HUES6 (cell line): ENCODE measurements at regions not wholly inside any gene's neighbourhood (a gene's known extent, or its start where the extent isn't known, plus 50 kb on each side); places are given as distances from the start of the nearest gene placed in this dataset.

ENCODE experiments used
- H3K27ac ChIP-seq: 2 replicates; pipeline ENCODE4 v1.7.0; 2013; ENCODE audit warnings: low read depth, mild to moderate bottlenecking, low read length, inconsistent platforms
- H3K27me3 ChIP-seq: 2 replicates; pipeline ENCODE4 v1.6.1; 2013; ENCODE audit warnings: low read length; ENCODE audit not compliant: control insufficient read depth, insufficient read depth
- H3K36me3 ChIP-seq: 2 replicates; pipeline ENCODE4 v1.6.1; 2013; ENCODE audit warnings: low read length; ENCODE audit not compliant: control insufficient read depth, insufficient read depth
- H3K4me1 ChIP-seq: 2 replicates; pipeline ENCODE4 v1.6.1; 2013; ENCODE audit warnings: low read length; ENCODE audit not compliant: control insufficient read depth, insufficient read depth
- H3K4me3 ChIP-seq: 2 replicates; pipeline ENCODE4 v1.5.1; 2013; ENCODE audit warnings: low read depth, low read length
- H3K9ac ChIP-seq: one replicate; pipeline ENCODE4 v1.6.1; 2013; ENCODE audit warnings: mild to moderate bottlenecking, low read length
- H3K9me3 ChIP-seq: 2 replicates; pipeline ENCODE4 v1.6.1; 2013; ENCODE audit warnings: low read depth, low read length; ENCODE audit not compliant: control insufficient read depth, insufficient read depth

DNA sequence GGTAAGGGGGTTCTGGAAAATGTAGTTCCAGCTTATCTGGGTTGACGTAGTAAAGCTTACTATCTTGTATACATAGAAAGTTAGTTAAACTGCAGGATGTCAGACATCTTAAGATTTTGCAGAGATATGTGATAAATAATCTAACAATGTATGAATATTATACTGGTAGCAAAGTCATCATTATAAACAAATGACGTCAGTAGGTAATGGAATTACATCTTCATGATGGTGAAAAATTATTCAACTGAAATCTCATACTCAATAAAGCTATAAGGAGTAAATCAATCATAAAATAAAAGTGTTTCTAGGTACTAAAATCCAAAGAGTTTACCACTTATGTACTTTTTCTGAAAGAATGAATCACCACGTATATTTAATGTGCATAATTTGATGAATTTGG is 217.3 kb upstream of the CDH10 start:
- Histone ChIP-seq H3K9me3 (no peaks in the 10 kb centered on the region), H3K27ac (no peak overlapping the region), H3K9ac (no peak overlapping the region), H3K4me3 (no peak overlapping the region), H3K4me1 (no peaks in the 10 kb centered on the region), H3K27me3 (no peaks in the 10 kb centered on the region), H3K36me3 (no peaks in the 10 kb centered on the region)

DNA sequence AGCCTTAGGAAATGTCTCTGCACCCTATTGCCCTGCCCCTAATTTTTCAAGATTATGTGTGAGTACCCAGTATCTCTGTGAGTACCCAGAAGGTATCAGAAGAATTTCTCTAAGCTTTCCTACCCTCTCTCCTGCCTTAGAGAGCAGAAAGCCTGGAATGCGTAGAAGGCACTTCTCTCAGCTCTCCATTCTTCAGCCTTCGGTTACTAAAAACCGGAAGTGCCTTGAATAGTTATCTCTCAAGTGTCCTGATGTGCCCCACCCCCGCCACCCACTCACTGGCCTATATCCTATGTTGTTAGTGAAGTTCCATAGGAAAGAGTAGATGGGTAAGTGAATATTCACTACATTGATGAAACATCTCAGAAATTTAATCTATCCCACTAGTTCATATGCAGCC is 210.7 kb upstream of the CDH10 start:
- Histone ChIP-seq H3K27ac (no peak overlapping the region), H3K9me3 (no peaks in the 10 kb centered on the region), H3K36me3 (no peaks in the 10 kb centered on the region), H3K27me3 (no peaks in the 10 kb centered on the region), H3K4me1 (peaks cover 9% of the 10 kb centered on the region), H3K9ac (no peak overlapping the region), H3K4me3 (no peak overlapping the region)

DNA sequence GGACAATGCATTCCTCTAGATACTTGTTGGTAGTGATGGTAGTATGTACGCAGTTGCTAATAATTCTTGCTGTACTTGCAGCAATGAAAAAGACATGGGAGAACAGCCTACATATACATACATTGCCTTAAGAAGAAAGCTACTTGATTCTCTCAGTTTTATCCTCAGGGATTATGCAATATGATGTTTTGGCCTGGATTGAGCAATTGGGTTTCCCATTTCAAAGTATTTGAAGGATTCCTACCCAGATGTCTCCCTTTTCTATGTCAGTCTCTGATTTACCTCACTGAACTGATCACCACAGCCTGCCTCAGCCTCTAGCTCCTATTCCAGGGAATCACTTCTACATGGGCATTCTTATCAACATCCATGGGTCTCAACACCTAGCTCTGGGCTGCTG is 210.1 kb upstream of the CDH10 start:
- peaks cover 9% of the 10 kb centered on the region for H3K4me1 ChIP-seq
- no peak overlapping the region for H3K9ac ChIP-seq
- H3K9me3 ChIP-seq = no peaks in the 10 kb centered on the region
- no peaks in the 10 kb centered on the region for H3K27me3 ChIP-seq
- H3K27ac ChIP-seq = no peak overlapping the region
- no peak overlapping the region for H3K4me3 ChIP-seq
- H3K36me3 ChIP-seq = no peaks in the 10 kb centered on the region

DNA sequence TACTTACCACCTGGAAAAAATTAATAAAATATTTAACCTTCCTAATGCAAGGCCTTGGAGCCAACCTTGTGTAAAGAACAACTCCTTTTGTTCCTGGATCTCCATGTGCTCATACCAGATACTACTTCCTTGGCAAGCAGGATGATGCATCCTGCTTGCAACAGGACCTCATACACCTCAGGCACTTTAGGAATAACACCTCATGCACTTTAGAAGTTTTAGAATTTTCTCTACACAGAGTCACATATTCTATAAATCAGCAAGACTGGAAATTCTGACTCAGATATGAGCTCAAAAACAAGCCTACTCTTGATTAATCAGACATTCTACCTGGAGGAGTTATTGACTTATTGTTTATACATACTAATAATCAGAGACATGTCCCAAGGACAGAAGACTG is 209.6 kb upstream of the CDH10 start:
- H3K27me3 ChIP-seq = no peaks in the 10 kb centered on the region
- no peaks in the 10 kb centered on the region for H3K9me3 ChIP-seq
- H3K9ac ChIP-seq = no peak overlapping the region
- H3K4me3 ChIP-seq = no peak overlapping the region
- peaks cover 9% of the 10 kb centered on the region for H3K4me1 ChIP-seq
- H3K27ac ChIP-seq = no peak overlapping the region
- H3K36me3 ChIP-seq = no peaks in the 10 kb centered on the region

DNA sequence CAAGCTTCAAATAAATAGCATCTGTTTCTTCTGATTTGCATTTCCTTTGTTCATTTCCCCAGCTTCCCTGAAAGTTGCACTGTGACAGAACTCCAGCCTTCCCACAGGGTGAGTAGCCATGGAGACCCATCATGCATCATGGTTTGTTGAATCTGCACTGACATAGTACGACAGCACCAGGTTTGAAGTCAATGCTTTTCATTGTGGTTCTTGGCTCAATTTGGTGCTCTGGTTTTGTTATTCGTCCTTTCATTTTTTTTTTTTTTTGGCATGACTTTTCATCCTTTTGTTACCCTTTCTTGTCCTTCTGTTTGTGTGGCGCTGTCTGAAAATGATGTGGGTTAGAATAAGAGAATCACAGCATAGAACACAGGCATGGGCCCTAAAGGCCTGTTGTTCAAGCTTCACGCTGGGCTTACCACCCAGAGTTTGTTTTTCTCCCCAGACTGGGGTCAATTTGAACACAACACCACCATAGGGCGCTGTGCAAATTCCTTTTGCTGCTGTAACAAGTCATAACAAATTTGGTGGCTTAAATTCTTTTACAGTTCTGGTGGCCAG is 206.2 kb upstream of the CDH10 start:
- Histone ChIP-seq H3K4me3 (no peak overlapping the region), H3K9ac (no peak overlapping the region), H3K4me1 (peaks cover 9% of the 10 kb centered on the region), H3K36me3 (no peaks in the 10 kb centered on the region), H3K27ac (no peak overlapping the region), H3K27me3 (no peaks in the 10 kb centered on the region), H3K9me3 (no peaks in the 10 kb centered on the region)

DNA sequence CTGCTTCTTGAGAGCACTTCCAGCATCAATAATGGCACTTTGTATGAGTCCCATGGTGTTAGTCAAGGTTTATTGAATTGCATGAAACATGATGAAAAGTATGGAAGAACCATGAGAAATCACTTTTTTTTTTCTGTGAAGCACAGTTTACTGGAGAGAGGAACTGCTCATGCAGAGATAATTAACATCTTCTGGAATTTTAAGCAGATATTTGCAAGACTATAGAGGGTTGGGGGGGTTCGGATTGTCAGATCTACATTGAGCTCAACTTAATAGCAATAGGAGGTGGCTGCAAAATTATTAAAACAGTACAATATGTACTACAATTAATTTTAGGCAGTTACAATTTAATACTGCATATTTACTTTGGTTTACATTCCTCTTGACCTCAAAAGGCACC is 204.4 kb upstream of the CDH10 start:
- Histone ChIP-seq H3K27me3 (no peaks in the 10 kb centered on the region), H3K4me1 (no peaks in the 10 kb centered on the region), H3K4me3 (no peak overlapping the region), H3K27ac (no peak overlapping the region), H3K9me3 (no peaks in the 10 kb centered on the region), H3K36me3 (no peaks in the 10 kb centered on the region), H3K9ac (no peak overlapping the region)

DNA sequence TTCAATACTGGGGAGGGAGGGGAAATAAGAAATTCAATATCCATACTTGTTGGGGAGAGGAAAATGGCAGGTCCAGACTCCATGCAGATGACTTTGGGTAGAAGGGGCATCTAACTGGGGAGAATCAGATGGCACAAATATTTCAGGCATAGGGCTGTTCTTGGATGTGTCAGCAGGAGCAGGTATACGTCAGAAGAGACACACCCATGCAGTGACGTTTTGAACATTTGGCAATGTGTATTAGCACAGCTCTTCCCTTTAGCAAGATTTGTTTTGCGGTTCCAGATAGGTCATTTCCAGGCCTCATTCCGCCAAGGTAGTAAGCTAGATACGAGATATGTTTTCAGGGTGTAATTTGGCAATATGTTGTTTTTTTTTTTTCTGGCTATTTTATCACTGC is 187.2 kb upstream of the CDH10 start:
- H3K4me1 ChIP-seq = no peaks in the 10 kb centered on the region
- H3K4me3 ChIP-seq = no peak overlapping the region
- no peaks in the 10 kb centered on the region for H3K27me3 ChIP-seq
- no peaks in the 10 kb centered on the region for H3K9me3 ChIP-seq
- H3K9ac ChIP-seq = no peak overlapping the region
- H3K36me3 ChIP-seq = no peaks in the 10 kb centered on the region
- H3K27ac ChIP-seq = no peak overlapping the region

DNA sequence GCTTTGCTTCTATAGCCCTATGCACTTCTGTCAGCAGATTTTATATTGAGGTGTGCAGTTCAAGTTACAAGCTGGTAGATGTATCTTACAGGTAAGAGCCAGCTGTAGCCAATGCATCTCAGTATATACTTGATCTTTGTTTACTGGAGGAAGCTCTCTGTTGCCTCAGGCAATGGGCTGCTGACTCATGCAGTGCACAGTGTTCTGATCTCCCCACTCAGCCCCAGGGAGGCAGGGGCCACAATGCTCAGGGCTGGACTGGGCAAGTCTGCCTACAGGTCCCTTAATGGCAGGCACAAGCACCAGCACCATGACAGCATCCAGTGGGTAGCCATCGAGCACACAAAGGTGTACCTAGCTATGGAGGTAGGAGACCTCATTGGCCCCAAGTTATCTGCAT is 178.8 kb upstream of the CDH10 start:
- Histone ChIP-seq H3K27me3 (no peaks in the 10 kb centered on the region), H3K27ac (no peak overlapping the region), H3K9ac (no peak overlapping the region), H3K4me1 (peaks cover 3% of the 10 kb centered on the region; the same call in 1 of the 2 replicates), H3K9me3 (no peaks in the 10 kb centered on the region), H3K36me3 (no peaks in the 10 kb centered on the region), H3K4me3 (no peak overlapping the region)

DNA sequence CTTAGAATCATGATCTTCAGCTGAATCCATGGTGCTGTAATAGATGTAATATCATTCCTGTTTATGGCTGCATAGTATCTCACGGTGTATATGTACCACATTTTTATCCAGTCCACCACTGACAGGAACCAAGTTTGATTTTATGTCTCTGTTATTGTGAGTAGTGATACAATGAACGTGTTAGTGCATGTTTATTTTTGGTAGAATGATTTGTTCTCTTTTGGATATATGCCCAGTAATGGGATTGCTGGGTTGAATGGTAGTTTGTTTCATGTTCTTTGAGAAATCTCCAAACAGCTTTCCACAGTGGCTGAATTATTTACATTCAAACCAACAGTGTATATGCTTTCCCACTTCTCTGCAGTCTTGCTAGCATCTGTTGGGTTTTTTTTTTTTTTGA is 175.1 kb upstream of the CDH10 start:
- Histone ChIP-seq H3K9me3 (no peaks in the 10 kb centered on the region), H3K27ac (no peak overlapping the region), H3K4me3 (no peak overlapping the region), H3K36me3 (no peaks in the 10 kb centered on the region), H3K4me1 (peaks cover 3% of the 10 kb centered on the region; the same call in 1 of the 2 replicates), H3K9ac (no peak overlapping the region), H3K27me3 (no peaks in the 10 kb centered on the region)

DNA sequence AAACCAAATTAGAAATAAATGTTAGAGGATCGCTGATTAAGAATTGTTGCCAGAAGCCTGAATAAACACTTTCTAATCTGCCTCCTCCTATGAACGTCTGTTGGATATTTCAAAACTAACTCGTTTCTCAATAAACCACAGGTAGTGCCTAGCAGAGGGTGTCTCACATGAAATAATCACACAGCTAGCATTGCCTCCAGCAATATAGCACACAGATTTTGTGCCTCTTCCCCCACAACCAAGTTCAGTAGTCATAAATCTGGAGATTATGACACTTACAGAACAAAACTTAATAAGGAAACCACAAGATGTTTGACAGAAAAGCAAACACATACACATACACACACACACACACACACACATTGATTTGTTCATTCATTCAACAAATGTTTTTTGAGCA is 173.2 kb upstream of the CDH10 start:
- Histone ChIP-seq H3K36me3 (no peaks in the 10 kb centered on the region), H3K4me1 (no peaks in the 10 kb centered on the region), H3K27ac (no peak overlapping the region), H3K9ac (no peak overlapping the region), H3K27me3 (no peaks in the 10 kb centered on the region), H3K9me3 (no peaks in the 10 kb centered on the region), H3K4me3 (no peak overlapping the region)

DNA sequence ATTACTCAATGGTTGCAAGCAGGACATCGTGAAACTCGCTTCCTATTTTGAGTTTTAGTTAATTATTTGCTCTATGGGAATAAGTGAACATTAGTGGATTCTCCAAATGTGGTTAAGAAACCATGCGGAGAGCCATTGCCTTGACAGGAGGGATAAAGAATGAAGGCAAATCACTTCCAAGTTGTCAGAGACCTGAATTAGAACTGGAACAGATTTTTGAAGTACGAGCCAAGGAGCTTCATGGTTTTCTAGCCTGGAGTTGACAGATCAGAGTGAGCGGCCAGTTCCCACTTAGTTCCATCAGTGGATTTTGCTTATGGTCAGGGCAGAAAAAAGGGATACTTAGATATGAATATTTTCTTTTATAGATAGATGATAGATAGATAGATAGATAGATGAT is 171.4 kb upstream of the CDH10 start:
- H3K4me3 ChIP-seq = no peak overlapping the region
- H3K9me3 ChIP-seq = no peaks in the 10 kb centered on the region
- no peak overlapping the region for H3K27ac ChIP-seq
- H3K9ac ChIP-seq = no peak overlapping the region
- no peaks in the 10 kb centered on the region for H3K36me3 ChIP-seq
- no peaks in the 10 kb centered on the region for H3K27me3 ChIP-seq
- no peaks in the 10 kb centered on the region for H3K4me1 ChIP-seq

DNA sequence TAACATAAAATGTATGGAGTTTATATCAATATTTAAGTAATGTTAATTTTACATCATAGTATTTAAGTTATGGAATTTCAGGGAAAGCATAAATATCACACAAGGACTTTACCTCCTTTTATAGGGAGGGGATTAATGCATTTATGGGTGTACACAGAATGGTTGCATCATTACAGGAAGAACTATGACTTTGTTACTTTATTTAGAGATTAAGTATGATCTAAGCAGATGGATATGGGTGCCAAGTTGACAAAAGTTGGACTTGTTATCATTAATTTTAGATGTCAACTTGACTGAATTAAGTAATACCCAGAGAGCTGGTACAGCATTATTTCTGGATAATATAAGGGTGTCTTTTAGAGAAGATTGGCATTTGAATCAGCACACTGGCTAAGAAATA is 160.5 kb upstream of the CDH10 start:
- Histone ChIP-seq H3K4me1 (no peaks in the 10 kb centered on the region), H3K9me3 (no peaks in the 10 kb centered on the region), H3K9ac (no peak overlapping the region), H3K27ac (no peak overlapping the region), H3K27me3 (no peaks in the 10 kb centered on the region), H3K36me3 (no peaks in the 10 kb centered on the region), H3K4me3 (no peak overlapping the region)
